HUES48 (cell line): ENCODE measurements at regions not wholly inside any gene's neighbourhood (a gene's known extent, or its start where the extent isn't known, plus 50 kb on each side); places are given as distances from the start of the nearest gene placed in this dataset.

Source experiments
- H3K27ac ChIP-seq: one replicate; pipeline ENCODE4 v1.7.0; 2013; ENCODE audit warnings: low read depth, low read length, inconsistent platforms
- H3K27me3 ChIP-seq: 2 replicates; pipeline ENCODE4 v1.6.1; 2013; ENCODE audit warnings: mild to moderate bottlenecking, low read length; ENCODE audit not compliant: control insufficient read depth, insufficient read depth
- H3K36me3 ChIP-seq: 2 replicates; pipeline ENCODE4 v1.6.1; 2013; ENCODE audit warnings: low read length; ENCODE audit not compliant: control insufficient read depth, insufficient read depth
- H3K4me1 ChIP-seq: 2 replicates; pipeline ENCODE4 v1.6.1; 2013; ENCODE audit warnings: mild to moderate bottlenecking, low read length; ENCODE audit not compliant: control insufficient read depth, insufficient read depth
- H3K4me3 ChIP-seq: 2 replicates; pipeline ENCODE4 v1.5.1; 2013; ENCODE audit warnings: mild to moderate bottlenecking, low read depth, low read length
- H3K9ac ChIP-seq: 2 replicates; pipeline ENCODE4 v1.6.1; 2013; ENCODE audit warnings: mild to moderate bottlenecking, low read depth, low read length, moderate library complexity
- H3K9me3 ChIP-seq: 2 replicates; pipeline ENCODE4 v1.6.1; 2013; ENCODE audit warnings: low read length; ENCODE audit not compliant: control insufficient read depth, insufficient read depth

GRCh38 chr7:18081617-18082016 is 54.0 kb upstream of the PRPS1L1 start:
- Histone ChIP-seq H3K36me3 (no peaks in the 10 kb centered on the region), H3K9ac (no peak overlapping the region), H3K27me3 (peaks cover 18% of the 10 kb centered on the region), H3K27ac (no peak overlapping the region), H3K4me3 (no peak overlapping the region), H3K4me1 (0 out of 2 replicates have a peak, but pooled peaks cover 4% of the 10 kb centered on the region), H3K9me3 (no peaks in the 10 kb centered on the region)

GRCh38 chr7:18082169-18082568 is 54.5 kb upstream of the PRPS1L1 start:
- Histone ChIP-seq H3K4me3 (no peak overlapping the region), H3K9me3 (no peaks in the 10 kb centered on the region), H3K4me1 (0 out of 2 replicates have a peak, but pooled peaks cover 4% of the 10 kb centered on the region), H3K9ac (no peak overlapping the region), H3K36me3 (no peaks in the 10 kb centered on the region), H3K27me3 (peaks cover 22% of the 10 kb centered on the region), H3K27ac (no peak overlapping the region)

- H3K9ac ChIP-seq = 0 out of 2 replicates have a peak overlapping the region, but pooled peaks have one; percentile 25
- 0 out of 2 replicates have a peak, but pooled peaks cover 4% of the 10 kb centered on the region for H3K4me1 ChIP-seq
- H3K27me3 ChIP-seq = peaks cover 42% of the 10 kb centered on the region
- no peaks in the 10 kb centered on the region for H3K36me3 ChIP-seq
- H3K9me3 ChIP-seq = no peaks in the 10 kb centered on the region
- H3K4me3 ChIP-seq = peak overlapping the region; percentile 85
- H3K27ac ChIP-seq = no peak overlapping the region
Measured at GRCh38 chr7:18086165-18087025, 58.7 kb upstream of the PRPS1L1 start.

GRCh38 chr7:18087026-18087686 is 59.5 kb upstream of the PRPS1L1 start:
- 0 out of 2 replicates have a peak, but pooled peaks cover 4% of the 10 kb centered on the region for H3K4me1 ChIP-seq
- H3K4me3 ChIP-seq = peak overlapping the region; percentile 85
- no peak overlapping the region for H3K9ac ChIP-seq
- H3K27ac ChIP-seq = no peak overlapping the region
- H3K9me3 ChIP-seq = no peaks in the 10 kb centered on the region
- peaks cover 42% of the 10 kb centered on the region for H3K27me3 ChIP-seq
- no peaks in the 10 kb centered on the region for H3K36me3 ChIP-seq

GRCh38 chr7:18087687-18088078 is 60.0 kb upstream of the PRPS1L1 start:
- Histone ChIP-seq H3K4me3 (peak overlapping the region; percentile 85), H3K27ac (no peak overlapping the region), H3K9me3 (no peaks in the 10 kb centered on the region), H3K27me3 (peaks cover 42% of the 10 kb centered on the region), H3K9ac (no peak overlapping the region), H3K4me1 (0 out of 2 replicates have a peak, but pooled peaks cover 4% of the 10 kb centered on the region), H3K36me3 (no peaks in the 10 kb centered on the region)

GRCh38 chr7:18096087-18096486 is 68.4 kb upstream of the PRPS1L1 start:
- Histone ChIP-seq H3K9ac (no peak overlapping the region), H3K9me3 (no peaks in the 10 kb centered on the region), H3K4me1 (no peaks in the 10 kb centered on the region), H3K36me3 (no peaks in the 10 kb centered on the region), H3K27me3 (no peaks in the 10 kb centered on the region), H3K4me3 (no peak overlapping the region), H3K27ac (no peak overlapping the region)

GRCh38 chr7:18102576-18102975 is 74.9 kb upstream of the PRPS1L1 start:
- H3K4me3 ChIP-seq = no peak overlapping the region
- no peaks in the 10 kb centered on the region for H3K9me3 ChIP-seq
- H3K27me3 ChIP-seq = no peaks in the 10 kb centered on the region
- no peaks in the 10 kb centered on the region for H3K36me3 ChIP-seq
- H3K9ac ChIP-seq = no peak overlapping the region
- H3K4me1 ChIP-seq = no peaks in the 10 kb centered on the region
- no peak overlapping the region for H3K27ac ChIP-seq

- Histone ChIP-seq H3K9ac (no peak overlapping the region), H3K4me3 (no peak overlapping the region), H3K27ac (no peak overlapping the region), H3K36me3 (no peaks in the 10 kb centered on the region), H3K27me3 (no peaks in the 10 kb centered on the region), H3K4me1 (no peaks in the 10 kb centered on the region), H3K9me3 (no peaks in the 10 kb centered on the region)
Measured at GRCh38 chr7:18103436-18104218, 76.0 kb upstream of the PRPS1L1 start.

- Histone ChIP-seq H3K27me3 (no peaks in the 10 kb centered on the region), H3K9ac (no peak overlapping the region), H3K36me3 (no peaks in the 10 kb centered on the region), H3K9me3 (no peaks in the 10 kb centered on the region), H3K4me1 (no peaks in the 10 kb centered on the region), H3K27ac (no peak overlapping the region), H3K4me3 (no peak overlapping the region)
Measured at GRCh38 chr7:18109762-18110161, 82.1 kb upstream of the PRPS1L1 start.

GRCh38 chr7:18116661-18117060 is 89.0 kb upstream of the PRPS1L1 start:
- no peaks in the 10 kb centered on the region for H3K36me3 ChIP-seq
- H3K27me3 ChIP-seq = no peaks in the 10 kb centered on the region
- no peaks in the 10 kb centered on the region for H3K9me3 ChIP-seq
- H3K27ac ChIP-seq = no peak overlapping the region
- no peak overlapping the region for H3K4me3 ChIP-seq
- no peaks in the 10 kb centered on the region for H3K4me1 ChIP-seq
- H3K9ac ChIP-seq = no peak overlapping the region
